H9 (cell line): ENCODE measurements at regions not wholly inside any gene's neighbourhood (a gene's known extent, or its start where the extent isn't known, plus 50 kb on each side); places are given as distances from the start of the nearest gene placed in this dataset.

Source experiments
- DNase-seq: peaks from one replicate; pipeline ENCODE4 v3.0.0-alpha.2; 2017
- H2AFZ ChIP-seq: one replicate; pipeline ENCODE4 v1.6.1; 2013; ENCODE audit warnings: mild to moderate bottlenecking, low read length, control low read depth, moderate library complexity
- H2AK5ac ChIP-seq: 2 replicates; pipeline ENCODE4 v1.6.1; 2013; ENCODE audit warnings: low read length, control low read depth, mixed read lengths; ENCODE audit not compliant: insufficient read length
- H2BK120ac ChIP-seq: one replicate; pipeline ENCODE4 v1.6.1; 2013; ENCODE audit warnings: low read depth, mild to moderate bottlenecking, low read length, control low read depth, inconsistent platforms; ENCODE audit not compliant: poor library complexity, severe bottlenecking
- H2BK12ac ChIP-seq: 2 replicates; pipeline ENCODE4 v1.6.1; 2013; ENCODE audit warnings: low read length, control low read depth, mixed read lengths, low read depth; ENCODE audit not compliant: insufficient read length
- H2BK15ac ChIP-seq: 2 replicates; pipeline ENCODE4 v1.6.1; 2013; ENCODE audit warnings: low read depth, low read length, control low read depth
- H2BK20ac ChIP-seq: one replicate; pipeline ENCODE4 v1.6.1; 2013; ENCODE audit warnings: low read depth, mild to moderate bottlenecking, low read length, control low read depth, inconsistent platforms; ENCODE audit not compliant: poor library complexity, severe bottlenecking
- H2BK5ac ChIP-seq: 2 replicates; pipeline ENCODE4 v1.6.1; 2013; ENCODE audit warnings: low read length, control low read depth, mixed read lengths; ENCODE audit not compliant: insufficient read length
- H3K14ac ChIP-seq: 2 replicates; pipeline ENCODE4 v1.6.1; 2013; ENCODE audit warnings: low read length, control low read depth; ENCODE audit not compliant: insufficient read depth
- H3K18ac ChIP-seq: 2 replicates; pipeline ENCODE4 v1.6.1; 2013; ENCODE audit warnings: low read depth, mild to moderate bottlenecking, mixed read lengths, low read length, control low read depth; ENCODE audit not compliant: insufficient read length
- H3K23ac ChIP-seq: 2 replicates; pipeline ENCODE4 v1.6.1; 2013; ENCODE audit warnings: low read length, control low read depth, mixed read lengths, low read depth; ENCODE audit not compliant: insufficient read length
- H3K23me2 ChIP-seq: 2 replicates; pipeline ENCODE4 v1.6.1; 2013; ENCODE audit warnings: low read depth, mild to moderate bottlenecking, mixed read lengths, low read length, control low read depth; ENCODE audit not compliant: insufficient read length, poor library complexity, severe bottlenecking
- H3K27ac ChIP-seq: 2 replicates; pipeline ENCODE4 v1.5.1; 2013; ENCODE audit warnings: low read length, control low read depth, mixed read lengths, low read depth; ENCODE audit not compliant: insufficient read length
- H3K27me3 ChIP-seq: 2 replicates; pipeline ENCODE4 v1.6.1; 2013; ENCODE audit warnings: low read length, control low read depth, inconsistent platforms; ENCODE audit not compliant: insufficient read depth
- H3K4ac ChIP-seq: 2 replicates; pipeline ENCODE4 v1.6.1; 2013; ENCODE audit warnings: low read depth, mild to moderate bottlenecking, control low read depth, inconsistent platforms, low read length, moderate library complexity
- H3K4me1 ChIP-seq: 2 replicates; pipeline ENCODE4 v1.6.1; 2013; ENCODE audit warnings: low read length, control low read depth, inconsistent platforms; ENCODE audit not compliant: insufficient read depth
- H3K4me2 ChIP-seq: 2 replicates; pipeline ENCODE4 v1.6.1; 2013; ENCODE audit warnings: low read length, control low read depth, mixed read lengths; ENCODE audit not compliant: insufficient read length, insufficient read depth
- H3K56ac ChIP-seq: 2 replicates; pipeline ENCODE4 v1.6.1; 2013; ENCODE audit warnings: low read depth, mild to moderate bottlenecking, mixed read lengths, low read length, control low read depth; ENCODE audit not compliant: insufficient read length
- H3K79me1 ChIP-seq: 2 replicates; pipeline ENCODE4 v1.6.1; 2013; ENCODE audit warnings: low read depth, mild to moderate bottlenecking, moderate library complexity, low read length, control low read depth, inconsistent platforms; ENCODE audit not compliant: insufficient read depth, poor library complexity, severe bottlenecking
- H3K79me2 ChIP-seq: 2 replicates; pipeline ENCODE4 v1.6.1; 2013; ENCODE audit warnings: low read length, control low read depth, inconsistent platforms; ENCODE audit not compliant: insufficient read depth
- H3K9ac ChIP-seq: 2 replicates; pipeline ENCODE4 v1.6.1; 2013; ENCODE audit warnings: low read length, control low read depth, mixed read lengths; ENCODE audit not compliant: insufficient read length; ENCODE audit errors: extremely low read depth
- H3K9me3 ChIP-seq: one replicate; pipeline ENCODE4 v1.6.1; 2013; ENCODE audit warnings: low read depth, low read length, inconsistent platforms; ENCODE audit not compliant: control insufficient read depth
- H3T11ph ChIP-seq: one replicate; pipeline ENCODE4 v1.6.1; 2013; ENCODE audit warnings: mild to moderate bottlenecking, low read length, control low read depth, inconsistent platforms
- H4K20me1 ChIP-seq: one replicate; pipeline ENCODE4 v1.6.1; 2013; ENCODE audit not compliant: control insufficient read depth, insufficient read length, insufficient read depth
- H4K5ac ChIP-seq: 2 replicates; pipeline ENCODE4 v1.6.1; 2013; ENCODE audit warnings: low read depth, mild to moderate bottlenecking, mixed read lengths, low read length, control low read depth; ENCODE audit not compliant: insufficient read length
- H4K8ac ChIP-seq: replicated peaks from 2 replicates; pipeline ENCODE4 v1.6.1; 2013; ENCODE audit warnings: low read length, control low read depth, mixed read lengths, low read depth; ENCODE audit not compliant: insufficient read length
- H4K91ac ChIP-seq: 2 replicates; pipeline ENCODE4 v1.6.1; 2013; ENCODE audit warnings: low read depth, mild to moderate bottlenecking, moderate library complexity, mixed read lengths, low read length, control low read depth; ENCODE audit not compliant: insufficient read length
- H3K27ac Mint-ChIP-seq, 3 experiments: 2 replicates in 2 of 3; 3 replicates in 1 of 3; pipeline ENCODE4 v1.8.0; 2020 to 2021; ENCODE audit warnings: mixed read lengths in 3 of 3, mild to moderate bottlenecking in 1 of 3, moderate library complexity in 1 of 3
- H3K27me3 Mint-ChIP-seq: 2 replicates; pipeline ENCODE4 v1.8.0; 2021; ENCODE audit warnings: low read depth, mild to moderate bottlenecking, moderate library complexity, mixed read lengths
- H3K36me3 Mint-ChIP-seq, 3 experiments: 2 replicates in 2 of 3; 3 replicates in 1 of 3; pipeline ENCODE4 v1.8.0; 2020 to 2021; ENCODE audit warnings: low read depth in 3 of 3, mixed read lengths in 3 of 3; ENCODE audit not compliant: insufficient read depth in 1 of 3
- H3K4me1 Mint-ChIP-seq, 2 experiments: 2 replicates each; pipeline ENCODE4 v1.8.0; 2020; ENCODE audit warnings: mixed read lengths in 2 of 2
- H3K4me3 Mint-ChIP-seq, 2 experiments: 2 replicates in 1 of 2; 3 replicates in 1 of 2; pipeline ENCODE4 v1.8.0; 2020 to 2021; ENCODE audit warnings: mild to moderate bottlenecking in 2 of 2, mixed read lengths in 2 of 2, moderate library complexity in 1 of 2
- H3K9me3 Mint-ChIP-seq, 2 experiments: 2 replicates in 1 of 2; 3 replicates in 1 of 2; pipeline ENCODE4 v1.8.0; 2020; ENCODE audit warnings: mild to moderate bottlenecking in 2 of 2, mixed read lengths in 2 of 2, moderate library complexity in 1 of 2
- WGBS: extraction: QIAGEN DNeasy Blood & Tissue Kit; methylation state at CpG from one replicate; pipeline ENCODE4 v1.1.7; 2013; ENCODE audit warnings: missing lambda C conversion rate, low lambda C conversion rate, mixed read lengths; ENCODE audit not compliant: insufficient read length; ENCODE audit errors: extremely low coverage; 5-methylcytosine and 5-hydroxymethylcytosine counted together
- TF ChIP-seq, protein P1 (sequence below): fragments of 200-600 bp; sonication (generic); conservative IDR thresholded peaks from 3 replicates; pipeline ENCODE4 v1.8.0; 2021; ENCODE audit warnings: antibody characterized with exemption, mild to moderate bottlenecking

DNA sequence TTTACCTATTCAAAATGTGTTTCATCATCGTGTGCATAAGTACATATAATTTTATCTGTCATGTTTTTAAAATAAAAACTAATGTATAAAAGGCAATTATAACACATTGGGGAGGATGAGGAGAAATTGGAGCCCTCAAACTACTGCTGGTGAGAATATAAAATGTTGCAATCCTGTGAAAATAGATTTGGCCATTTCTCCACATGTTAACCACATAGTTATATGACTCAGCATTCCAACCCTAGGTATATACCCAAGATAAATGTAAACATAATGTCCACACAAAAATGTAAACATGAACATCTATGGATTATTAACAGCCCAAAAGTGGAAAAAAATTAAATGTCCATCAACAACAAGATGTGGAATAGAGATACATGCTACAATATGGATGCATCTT is 928.0 kb upstream of the FAT3 start:
- H3K79me2 ChIP-seq = no peaks in the 10 kb centered on the region
- no peak overlapping the region for H2BK120ac ChIP-seq
- H2BK15ac ChIP-seq = no peak overlapping the region
- no peak overlapping the region for H3K4ac ChIP-seq
- Mint-ChIP-seq H3K4me3 (no peak overlapping the region), H3K27me3 (no peaks in the 10 kb centered on the region), H3K27ac (no peak overlapping the region), H3K9me3 (no peaks in the 10 kb centered on the region; a peak in 1 of 5 replicates), H3K4me1 (no peaks in the 10 kb centered on the region), H3K36me3 (no peaks in the 10 kb centered on the region)
- H2BK20ac ChIP-seq = no peak overlapping the region
- no peak overlapping the region for H3T11ph ChIP-seq
- DNase-seq = no peak
- H2AK5ac ChIP-seq = no peak overlapping the region
- no peak overlapping the region for H2BK5ac ChIP-seq
- no peak overlapping the region for H3K56ac ChIP-seq
- H4K91ac ChIP-seq = no peak overlapping the region
- no peak overlapping the region for H4K5ac ChIP-seq
- no peaks in the 10 kb centered on the region for H4K20me1 ChIP-seq
- no peak overlapping the region for H4K8ac ChIP-seq
- H3K23me2 ChIP-seq = no peaks in the 10 kb centered on the region
- no peak overlapping the region for H3K27ac ChIP-seq
- H3K4me1 ChIP-seq = no peaks in the 10 kb centered on the region
- no peak overlapping the region for H2AFZ ChIP-seq
- H3K27me3 ChIP-seq = no peaks in the 10 kb centered on the region
- no peak overlapping the region for H3K23ac ChIP-seq
- no peak overlapping the region for H3K9ac ChIP-seq
- TF ChIP-seq, protein P1, sequence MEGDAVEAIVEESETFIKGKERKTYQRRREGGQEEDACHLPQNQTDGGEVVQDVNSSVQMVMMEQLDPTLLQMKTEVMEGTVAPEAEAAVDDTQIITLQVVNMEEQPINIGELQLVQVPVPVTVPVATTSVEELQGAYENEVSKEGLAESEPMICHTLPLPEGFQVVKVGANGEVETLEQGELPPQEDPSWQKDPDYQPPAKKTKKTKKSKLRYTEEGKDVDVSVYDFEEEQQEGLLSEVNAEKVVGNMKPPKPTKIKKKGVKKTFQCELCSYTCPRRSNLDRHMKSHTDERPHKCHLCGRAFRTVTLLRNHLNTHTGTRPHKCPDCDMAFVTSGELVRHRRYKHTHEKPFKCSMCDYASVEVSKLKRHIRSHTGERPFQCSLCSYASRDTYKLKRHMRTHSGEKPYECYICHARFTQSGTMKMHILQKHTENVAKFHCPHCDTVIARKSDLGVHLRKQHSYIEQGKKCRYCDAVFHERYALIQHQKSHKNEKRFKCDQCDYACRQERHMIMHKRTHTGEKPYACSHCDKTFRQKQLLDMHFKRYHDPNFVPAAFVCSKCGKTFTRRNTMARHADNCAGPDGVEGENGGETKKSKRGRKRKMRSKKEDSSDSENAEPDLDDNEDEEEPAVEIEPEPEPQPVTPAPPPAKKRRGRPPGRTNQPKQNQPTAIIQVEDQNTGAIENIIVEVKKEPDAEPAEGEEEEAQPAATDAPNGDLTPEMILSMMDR = no peak
- no peak overlapping the region for H2BK12ac ChIP-seq
- no CpG with 5 or more reads among the region's 1 CpG for WGBS
- H3K18ac ChIP-seq = no peak overlapping the region
- H3K9me3 ChIP-seq = no peaks in the 10 kb centered on the region
- H3K79me1 ChIP-seq = no peaks in the 10 kb centered on the region
- H3K14ac ChIP-seq = no peak overlapping the region
- no peak overlapping the region for H3K4me2 ChIP-seq
